ENCODE measurements at regions not wholly inside any gene's neighbourhood (a gene's known extent, or its start where the extent isn't known, plus 50 kb on each side); places are given as distances from the start of the nearest gene placed in this dataset.
"Not testable (repeated sequence)": the region's sequence is repeated elsewhere in the genome, so short reads cannot be mapped to it uniquely, and the experiment has no call there.

DNA sequence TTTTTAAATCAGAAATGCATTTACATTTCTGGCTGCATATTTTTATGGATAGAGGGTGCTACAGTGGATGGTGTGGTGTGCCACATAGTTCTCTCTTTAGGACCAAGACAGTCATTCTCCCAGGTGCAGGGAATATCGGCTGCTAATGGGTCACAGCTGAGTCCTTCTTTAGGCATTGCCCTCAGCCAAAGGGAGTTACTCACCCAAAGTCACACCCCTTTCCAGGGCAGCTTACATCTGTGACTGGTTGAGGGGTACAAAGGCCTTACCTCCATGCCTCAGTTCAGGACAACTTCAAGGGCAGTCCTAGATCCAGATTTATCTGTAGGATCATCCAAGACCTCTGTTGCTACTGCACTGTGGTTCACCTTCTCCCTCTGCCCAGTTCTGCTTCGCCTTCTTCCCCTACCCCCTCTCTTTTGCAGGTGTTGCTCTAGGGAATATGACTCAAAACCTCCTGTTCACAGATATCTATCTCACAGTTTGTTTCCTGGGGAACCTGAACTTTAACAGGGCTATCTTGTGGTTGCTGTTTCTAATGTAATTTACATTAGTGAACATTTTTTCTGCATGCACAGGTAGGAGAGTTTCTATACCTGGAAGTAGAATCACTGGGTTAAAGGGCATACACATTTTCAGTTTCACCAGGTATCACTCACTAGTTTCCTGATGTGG lies 413.9 kb downstream of the RPS6KC1 start:
- no peak for DNase-seq (ENCODE audit: low read depth)

DNA sequence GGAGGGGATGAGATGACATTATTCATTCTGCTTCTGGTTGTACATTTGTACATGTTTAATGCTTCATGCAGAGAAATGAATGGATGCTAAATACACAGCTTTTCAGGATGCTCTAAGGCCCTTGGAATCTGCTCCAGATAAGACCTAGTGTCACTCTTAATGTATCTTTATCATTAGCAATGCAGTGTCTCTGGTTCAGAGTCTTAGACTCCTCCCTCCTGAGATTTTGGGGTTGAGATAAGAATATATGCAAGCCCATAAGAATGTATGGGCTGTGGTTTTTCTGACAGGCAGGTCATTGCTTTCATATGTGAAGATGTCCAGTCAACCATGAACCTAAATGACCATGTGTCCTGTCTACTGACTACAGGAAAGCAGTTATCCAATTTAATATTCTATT lies 415.5 kb downstream of the RPS6KC1 start:
- no peak for DNase-seq (ENCODE audit: low read depth)

DNA sequence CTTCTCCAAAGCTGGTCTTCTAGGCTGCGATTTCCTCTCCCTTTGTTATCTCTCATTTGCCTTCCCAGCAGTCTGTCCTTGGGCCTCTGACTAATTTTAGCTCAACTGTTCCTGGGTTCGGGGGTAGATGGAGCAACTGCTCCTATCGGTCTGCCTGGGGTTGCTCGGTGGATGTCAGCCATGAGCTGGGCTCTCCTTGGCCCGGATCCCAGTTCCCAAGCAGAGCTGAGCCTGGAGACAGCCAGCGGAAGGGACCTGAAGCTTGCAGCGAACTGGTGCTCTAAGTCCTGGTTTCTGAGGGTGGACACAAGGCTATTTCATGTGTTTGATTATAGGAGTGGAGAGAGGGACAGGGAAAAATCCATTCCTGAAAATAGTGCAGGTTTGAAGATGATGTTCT lies 423.0 kb downstream of the RPS6KC1 start:
- DNase-seq (ENCODE audit: low read depth): no peak

DNA sequence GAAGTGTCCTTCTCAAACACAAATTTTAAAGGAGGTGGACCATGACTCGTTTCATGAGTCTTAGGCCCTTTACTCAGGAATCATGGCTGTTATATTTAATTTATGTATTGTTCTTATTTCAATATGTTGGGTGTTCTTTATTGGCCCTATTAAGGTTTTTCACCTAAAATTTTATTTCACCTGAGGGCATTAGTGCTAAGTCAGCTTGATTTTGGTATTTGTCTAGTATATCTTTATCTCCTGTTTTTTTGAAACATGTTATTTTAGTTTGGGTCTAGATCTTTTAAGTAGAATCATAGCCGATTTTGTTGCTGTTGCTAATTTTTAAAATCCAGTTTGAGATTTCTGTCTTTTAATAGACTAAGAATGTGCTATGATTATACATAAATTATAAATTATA lies 430.4 kb downstream of the RPS6KC1 start:
- DNase-seq (ENCODE audit: low read depth): no peak

DNA sequence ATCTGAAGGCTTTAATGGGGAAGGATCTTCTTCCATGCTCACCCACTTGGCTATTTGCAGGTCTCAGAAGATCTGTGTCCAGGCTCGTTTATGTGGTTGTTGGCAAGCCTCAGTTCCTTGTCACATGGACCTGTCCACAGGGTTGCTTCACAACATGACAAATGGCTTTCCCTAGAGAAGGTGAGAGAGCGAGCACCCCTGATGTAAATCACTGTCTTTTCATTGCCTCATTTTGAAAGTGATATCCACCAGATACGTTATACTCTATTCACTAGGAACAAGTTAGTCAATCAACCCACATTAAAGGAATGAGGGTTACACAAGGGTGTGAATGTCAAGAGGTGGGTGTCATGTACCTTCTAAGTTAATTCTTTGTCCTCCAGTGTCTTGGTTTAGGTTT lies 433.3 kb downstream of the RPS6KC1 start:
- no peak for DNase-seq (ENCODE audit: low read depth)

DNA sequence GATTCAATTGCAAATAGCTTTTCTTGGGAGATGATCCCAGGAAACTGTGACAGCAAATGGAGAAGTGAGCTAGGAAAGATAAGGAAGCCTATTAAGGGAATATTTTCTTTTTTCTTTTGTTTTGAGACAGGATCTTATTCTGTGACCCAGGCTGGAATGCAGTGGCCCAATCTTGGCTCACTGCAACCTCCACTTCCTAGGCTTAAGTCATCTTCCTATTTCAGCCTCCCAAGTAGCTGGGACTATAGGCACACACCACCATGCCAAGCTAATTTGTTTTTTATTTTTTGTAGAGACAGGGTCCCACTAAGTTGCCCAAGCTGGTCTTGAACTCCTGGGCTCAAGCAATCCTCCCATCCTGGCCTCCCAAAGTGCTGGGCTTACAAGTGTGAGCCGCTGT lies 433.7 kb downstream of the RPS6KC1 start:
- DNase-seq (ENCODE audit: low read depth): no peak

DNA sequence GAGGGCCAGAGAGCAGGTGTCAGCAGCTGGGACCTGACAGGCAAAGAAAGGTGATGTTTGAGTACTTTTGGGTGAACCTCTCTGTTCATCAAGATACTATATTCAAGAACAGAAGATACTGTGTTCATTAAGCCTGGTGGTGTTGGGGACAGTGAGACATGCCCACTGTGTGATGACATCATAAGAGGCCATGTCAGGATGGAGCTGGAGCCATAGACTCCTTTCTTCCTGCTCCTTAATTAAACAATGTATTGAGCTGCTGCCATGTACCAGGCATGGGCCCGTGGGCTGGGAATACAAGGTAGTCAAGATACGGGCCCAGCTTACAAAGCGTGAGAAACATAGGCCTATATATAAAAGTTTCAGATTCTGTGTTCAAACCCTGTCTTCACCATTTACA lies 435.4 kb downstream of the RPS6KC1 start:
- no peak for DNase-seq (ENCODE audit: low read depth)

DNA sequence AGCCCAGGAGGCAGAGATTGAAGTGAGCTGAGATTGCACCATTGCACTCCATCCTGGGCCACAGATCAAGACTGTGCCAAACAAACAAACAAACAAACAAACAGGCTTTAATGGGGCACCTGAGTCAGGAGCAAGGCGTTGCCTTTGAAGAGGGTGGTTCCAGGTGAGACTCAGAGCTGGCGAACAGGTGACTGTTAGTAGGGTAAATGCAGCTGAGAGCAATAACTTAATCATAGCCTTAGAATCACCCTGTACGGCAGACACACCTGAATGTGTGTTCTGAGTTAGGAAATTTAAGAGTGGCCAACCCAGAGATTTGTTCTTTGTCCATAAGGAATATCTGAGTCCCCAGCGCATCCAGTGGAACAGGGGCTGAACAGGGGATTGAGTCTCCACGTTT lies 440.4 kb downstream of the RPS6KC1 start:
- no peak for DNase-seq (ENCODE audit: low read depth)

DNA sequence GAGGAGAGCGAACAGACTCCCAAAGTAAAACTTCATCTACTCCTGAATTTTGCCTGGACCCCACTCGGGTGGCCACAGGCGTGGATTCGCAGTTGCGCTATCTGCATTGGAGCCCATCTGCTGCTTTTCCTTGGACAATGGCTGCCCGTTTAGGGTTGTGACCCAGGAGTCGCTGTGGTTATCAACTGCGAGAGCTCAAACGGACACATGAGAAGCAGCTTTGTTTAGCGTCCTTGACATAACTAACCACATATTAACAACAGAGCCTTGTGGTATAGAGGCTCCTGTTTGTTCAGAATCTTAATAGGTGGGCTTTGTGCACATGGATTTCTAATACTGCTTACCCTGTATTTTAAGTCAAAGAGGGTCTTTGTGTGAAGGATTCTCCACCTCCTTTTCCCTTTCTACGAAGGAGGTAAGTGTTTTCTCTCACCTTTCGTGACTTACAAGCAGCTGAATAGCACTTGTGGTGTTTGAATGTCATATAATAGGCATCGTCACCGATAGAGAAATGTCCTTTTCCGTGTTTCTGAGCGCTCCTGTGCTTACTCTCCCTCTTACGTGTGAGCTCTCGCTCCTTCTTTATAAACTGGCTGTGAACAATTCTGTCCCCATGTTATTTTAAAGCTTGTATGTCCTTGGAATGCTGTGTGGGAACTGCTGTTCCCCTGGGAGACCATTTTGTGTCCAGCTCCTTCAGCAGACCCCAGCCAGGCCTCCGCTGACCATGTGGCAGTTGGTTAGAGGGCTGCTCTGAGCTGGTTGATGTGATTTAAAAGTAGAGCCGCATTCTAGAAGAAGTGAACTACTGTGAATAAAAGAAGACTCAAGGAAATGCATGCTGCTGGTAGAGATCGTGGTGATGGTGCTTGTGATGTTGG lies 441.4 kb downstream of the RPS6KC1 start:
- no peak for DNase-seq (ENCODE audit: low read depth)

DNA sequence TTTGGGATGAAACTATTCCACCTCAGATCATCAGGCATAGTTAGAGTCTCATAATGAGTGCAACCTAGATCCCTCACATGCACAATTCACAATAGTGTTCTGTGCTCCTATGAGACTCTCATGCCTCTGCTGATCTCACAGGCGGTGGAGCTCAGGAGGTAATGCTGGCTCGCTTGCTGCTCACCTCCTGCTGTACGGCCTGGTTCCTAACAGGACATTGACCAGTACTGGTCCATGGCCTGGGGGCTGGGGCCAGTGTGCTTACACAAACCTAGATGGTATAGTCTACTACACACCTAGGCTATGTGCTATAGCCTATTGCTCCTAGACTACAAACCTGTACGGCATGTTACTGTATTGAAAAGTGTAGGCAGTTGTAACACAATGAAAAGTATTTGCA lies 448.4 kb downstream of the RPS6KC1 start:
- DNase-seq (ENCODE audit: low read depth): no peak

DNA sequence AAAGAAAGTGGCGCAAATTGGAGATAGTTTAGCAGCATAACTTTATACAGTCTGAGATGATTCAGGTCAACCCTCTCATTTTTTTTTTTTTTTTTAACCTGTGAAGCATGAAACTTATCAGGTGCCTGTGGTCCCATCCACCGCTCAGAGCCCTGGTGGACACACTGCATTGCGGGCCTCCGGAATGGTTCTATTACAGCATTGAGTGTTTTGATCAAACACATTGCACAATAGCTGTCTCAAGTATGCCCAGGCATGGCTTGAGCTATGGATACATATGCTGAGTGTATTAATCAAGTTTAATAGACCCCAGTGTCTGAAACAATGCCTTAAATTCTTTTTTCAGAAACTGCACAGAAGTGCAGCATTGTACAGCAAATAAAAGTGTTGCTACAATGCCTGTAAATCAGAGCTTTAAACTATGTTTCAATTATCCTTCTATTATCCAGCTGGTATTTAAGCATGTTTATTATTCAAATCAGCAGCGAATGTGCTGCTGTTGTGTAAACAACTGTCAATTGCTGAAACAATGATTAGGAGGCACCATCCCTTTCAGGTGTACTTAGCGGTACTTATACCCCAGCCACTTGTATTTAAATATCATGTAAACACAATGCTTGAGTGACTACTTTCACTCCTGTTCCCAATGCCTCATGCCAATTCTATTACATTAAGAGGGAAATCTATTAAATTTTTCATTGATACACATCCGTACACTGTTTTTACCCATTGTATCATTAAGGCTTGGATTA lies 456.6 kb downstream of the RPS6KC1 start:
- no peak for DNase-seq (ENCODE audit: low read depth)

DNA sequence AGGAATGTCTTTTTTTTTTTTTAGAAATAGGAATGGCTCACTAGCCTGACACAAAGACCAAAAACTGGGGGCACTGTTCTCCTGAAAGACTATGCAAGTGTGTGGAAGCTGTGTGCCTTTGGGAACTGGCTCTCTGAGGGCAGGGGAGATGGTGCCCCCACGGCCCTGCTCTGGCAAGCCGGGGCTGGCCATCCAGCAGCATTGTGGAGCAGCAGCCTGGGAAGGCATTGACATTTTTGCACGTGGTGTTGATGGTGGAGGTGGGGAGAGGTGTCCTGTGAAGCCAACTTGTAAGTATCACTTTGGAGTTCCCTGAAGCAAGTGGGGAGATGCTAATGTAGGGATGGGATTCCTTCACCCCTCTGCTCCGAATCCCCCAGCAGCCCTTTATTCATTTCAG lies 460.1 kb downstream of the RPS6KC1 start:
- DNase-seq (ENCODE audit: low read depth): no peak

DNA sequence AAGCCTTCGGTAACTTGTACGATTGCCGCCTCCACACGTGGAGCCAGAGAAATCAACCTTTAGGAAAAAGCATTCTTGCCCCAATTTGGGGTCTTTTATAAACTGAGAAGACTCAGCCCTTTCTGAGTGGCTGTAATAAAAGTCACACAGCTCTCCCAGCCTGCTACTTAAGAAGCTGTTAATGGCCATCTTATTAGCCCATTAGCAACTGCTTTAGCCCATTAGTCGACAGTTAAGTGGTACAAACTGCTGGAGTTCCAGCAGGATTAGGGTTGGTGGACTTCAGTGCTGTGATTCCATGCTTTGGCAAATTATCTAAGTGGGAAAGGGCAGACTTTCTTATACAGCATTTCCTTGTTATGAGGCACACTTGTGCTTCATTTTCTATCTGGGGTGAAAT lies 461.3 kb downstream of the RPS6KC1 start:
- no peak for DNase-seq (ENCODE audit: low read depth)

DNA sequence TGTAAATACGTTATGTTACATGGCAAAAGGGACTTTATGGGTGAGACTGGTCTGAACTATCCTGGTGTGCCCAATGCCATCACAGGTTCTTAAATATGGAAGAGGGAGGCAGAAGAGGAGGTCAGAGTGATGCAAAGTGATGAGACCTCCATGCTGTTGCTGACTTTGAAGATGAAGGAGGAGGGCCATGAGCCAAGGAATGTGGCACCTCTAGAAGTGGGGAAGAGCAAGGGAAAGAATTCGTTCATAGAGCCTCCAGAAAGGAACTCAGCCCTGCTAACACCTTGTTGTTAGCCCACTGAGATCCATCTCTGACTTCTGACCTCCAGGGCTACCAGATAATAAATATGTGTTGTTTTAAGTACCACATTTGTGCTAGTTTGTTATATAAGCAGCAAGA lies 462.0 kb downstream of the RPS6KC1 start:
- DNase-seq (ENCODE audit: low read depth): no peak

DNA sequence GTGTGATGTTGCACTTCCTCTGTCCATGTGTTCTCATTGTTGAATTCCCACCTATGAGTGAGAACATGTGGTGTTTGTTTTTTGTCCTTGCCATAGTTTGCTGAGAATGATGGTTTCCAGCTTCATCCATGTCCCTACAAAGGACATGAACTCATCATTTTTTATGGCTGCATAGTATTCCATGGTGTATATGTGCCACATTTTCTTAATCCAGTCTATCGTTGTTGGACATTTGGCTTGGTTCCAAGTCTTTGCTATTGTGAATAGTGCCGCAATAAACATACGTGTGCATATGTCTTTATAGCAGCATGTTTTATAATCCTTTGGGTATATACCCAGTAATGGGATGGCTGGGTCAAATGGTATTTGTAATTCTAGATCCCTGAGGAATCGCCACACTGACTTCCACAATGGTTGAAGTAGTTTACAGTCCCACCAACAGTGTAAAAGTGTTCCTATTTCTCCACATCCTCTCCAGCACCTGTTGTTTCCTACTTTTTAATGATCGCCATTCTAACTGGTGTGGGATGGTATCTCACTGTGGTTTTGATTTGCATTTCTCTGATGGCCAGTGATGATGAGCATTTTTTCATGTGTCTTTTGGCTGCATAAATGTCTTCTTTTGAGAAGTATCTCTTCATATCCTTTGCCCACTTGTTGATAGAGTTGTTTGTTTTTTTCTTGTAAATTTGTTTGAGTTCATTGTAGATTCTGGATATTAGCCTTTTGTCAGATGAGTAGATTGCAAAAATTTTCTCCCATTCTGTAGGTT lies 463.6 kb downstream of the RPS6KC1 start:
- not testable (repeated sequence) for DNase-seq (ENCODE audit: low read depth)

DNA sequence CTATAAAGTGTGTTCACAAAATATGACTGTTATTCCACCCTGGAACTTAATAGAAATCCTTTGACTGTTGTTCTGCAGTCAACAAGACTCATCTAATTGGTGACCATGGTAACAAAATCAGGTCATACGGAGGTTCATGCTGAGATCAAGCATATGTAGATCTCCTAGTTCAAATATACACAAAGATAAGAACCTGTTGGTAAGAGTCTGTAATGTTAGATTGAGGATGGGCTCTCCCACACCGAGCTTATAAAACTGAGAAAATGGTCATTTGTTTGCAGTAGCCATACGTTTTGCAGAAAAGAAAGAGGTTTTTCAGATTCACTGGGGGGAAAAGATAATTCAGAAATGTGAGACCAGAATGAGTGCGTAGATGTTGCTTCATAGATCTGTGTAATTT lies 468.1 kb downstream of the RPS6KC1 start:
- no peak for DNase-seq (ENCODE audit: low read depth)

DNA sequence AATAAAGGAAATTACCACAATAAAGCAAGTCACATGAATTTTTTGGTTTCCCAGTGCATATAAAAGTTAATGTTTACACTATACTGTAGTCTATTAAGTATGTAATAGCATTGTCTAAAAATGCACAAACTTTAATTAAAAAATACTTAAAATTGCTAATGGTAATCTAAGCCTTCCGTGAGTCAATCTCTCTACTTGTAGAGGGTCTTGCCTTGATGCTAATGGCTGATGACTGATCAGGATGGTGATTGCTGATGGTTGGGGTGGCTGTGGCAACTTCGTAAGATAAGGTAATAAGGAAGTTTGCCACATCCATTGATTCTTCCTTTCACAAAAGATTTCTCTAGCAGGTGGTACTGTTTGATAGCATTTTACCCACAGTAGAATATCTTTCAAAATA lies 466.6 kb upstream of the PROX1 start:
- DNase-seq (ENCODE audit: low read depth): no peak

DNA sequence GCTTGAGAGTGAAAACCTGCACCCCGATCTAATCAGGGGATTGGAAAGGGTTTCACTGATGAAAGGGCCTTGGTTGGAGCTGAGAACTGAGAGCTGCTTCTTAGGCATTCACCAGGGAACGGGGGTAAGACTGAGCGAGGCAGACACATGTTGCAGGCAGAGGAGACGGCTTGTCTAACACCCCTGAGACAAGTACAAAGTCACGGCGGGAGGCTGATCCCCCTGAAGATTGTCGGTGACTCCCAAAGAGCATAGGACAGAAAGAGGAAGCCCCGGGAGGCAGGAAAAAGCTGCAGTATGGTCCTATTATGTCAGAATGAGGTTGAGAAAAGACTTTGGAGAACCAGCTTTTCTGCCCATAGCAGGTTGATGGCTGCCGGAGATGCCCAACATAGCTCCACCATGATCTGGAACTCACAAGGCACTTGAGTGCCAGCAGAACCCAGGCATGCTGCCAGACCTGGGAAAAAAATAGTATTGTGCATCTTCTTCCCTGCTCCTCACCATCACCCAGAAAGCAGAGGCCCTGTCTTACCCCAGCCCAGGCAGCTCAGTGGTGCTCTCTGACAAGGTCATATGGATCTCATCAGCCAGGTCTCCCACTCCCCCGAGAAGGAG lies 463.9 kb upstream of the PROX1 start:
- no peak for DNase-seq (ENCODE audit: low read depth)

DNA sequence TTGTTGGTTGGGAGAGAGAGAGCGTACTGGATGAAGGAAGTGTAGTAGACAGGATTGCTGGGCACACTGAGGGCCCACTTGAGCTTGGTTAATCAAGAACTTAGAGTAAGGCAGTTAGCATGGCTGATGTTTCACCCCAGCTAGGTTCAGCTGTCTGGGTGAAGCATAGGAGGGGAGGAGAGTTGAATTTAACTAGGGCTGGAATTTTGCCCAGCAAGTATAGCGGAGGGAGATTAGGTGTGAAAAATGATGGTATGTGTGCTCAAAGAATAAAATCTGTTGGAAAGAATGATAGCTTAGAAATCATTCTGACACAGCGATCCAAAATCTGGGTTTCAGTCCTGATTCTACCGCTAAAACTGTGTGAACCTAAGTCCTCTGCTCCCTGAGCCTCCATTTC lies 461.5 kb upstream of the PROX1 start:
- DNase-seq (ENCODE audit: low read depth): no peak

DNA sequence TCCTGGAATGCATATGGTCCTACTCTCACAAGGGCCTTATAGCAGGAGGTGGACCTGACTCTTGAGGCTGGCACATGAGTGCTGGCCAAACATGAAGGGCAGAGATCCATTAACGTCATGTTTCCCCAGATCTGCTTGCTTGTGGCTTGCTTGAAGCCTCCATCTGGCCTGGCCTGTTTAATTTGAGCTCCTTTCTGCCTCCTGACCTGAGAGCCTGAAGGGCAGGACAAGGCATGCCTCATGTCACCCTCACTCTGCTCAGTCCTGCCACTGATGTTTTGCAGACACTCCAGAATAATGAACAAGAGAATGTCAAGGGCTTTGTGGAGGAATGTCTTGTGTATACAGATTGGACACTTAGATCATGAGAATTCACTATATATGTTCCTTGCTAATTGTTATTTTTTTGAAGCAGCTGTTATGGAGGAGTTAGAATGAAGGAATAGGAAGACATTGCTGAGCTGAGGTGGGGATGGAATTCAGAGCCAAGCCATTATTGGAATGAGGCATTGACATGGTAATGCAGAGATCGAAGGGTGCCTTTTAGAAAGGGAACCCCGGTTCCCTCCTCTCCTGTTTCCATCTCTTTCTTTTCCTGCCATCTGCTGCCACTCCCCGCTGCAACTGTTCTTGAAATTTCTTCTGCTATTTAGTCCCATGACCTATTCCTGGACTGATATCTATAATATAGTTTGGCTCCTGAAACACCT lies 457.0 kb upstream of the PROX1 start:
- DNase-seq (ENCODE audit: low read depth): no peak

Measured in forelimb muscle (tissue), 1 donor.